Ascending aorta (tissue), 2 donors: ENCODE measurements at regions not wholly inside any gene's neighbourhood (a gene's known extent, or its start where the extent isn't known, plus 50 kb on each side); places are given as distances from the start of the nearest gene placed in this dataset.
"Not testable (repeated sequence)": the region's sequence is repeated elsewhere in the genome, so short reads cannot be mapped to it uniquely, and the experiment has no call there.

ENCODE experiments used
- DNase-seq, 2 donors: peaks; one replicate each; pipeline ENCODE4 v3.0.0-alpha.2; 2019; ENCODE audit warnings: low spot score in 2 of 2
- H3K27ac ChIP-seq, 2 donors: fragments of 200-600 bp; sonication (generic); one replicate each; pipeline ENCODE4 v1.5.1; 2016 to 2017; ENCODE audit warnings: mild to moderate bottlenecking in 1 of 2
- H3K27me3 ChIP-seq: fragments of 200-600 bp; sonication (generic); one replicate; pipeline ENCODE4 v1.5.1; 2017
- H3K36me3 ChIP-seq, 2 donors: fragments of 200-600 bp; sonication (generic); one replicate each; pipeline ENCODE4 v1.5.1; 2016
- H3K4me1 ChIP-seq, 2 donors: fragments of 200-600 bp; sonication (generic); one replicate each; pipeline ENCODE4 v1.5.1; 2016 to 2017; ENCODE audit warnings: mild to moderate bottlenecking in 1 of 2
- H3K4me3 ChIP-seq, 2 donors: fragments of 200-600 bp; sonication (generic); one replicate each; pipeline ENCODE4 v1.5.1; 2016 to 2017; ENCODE audit warnings: mild to moderate bottlenecking in 1 of 2
- H3K9me3 ChIP-seq, 2 donors: fragments of 200-600 bp; sonication (generic); one replicate each; pipeline ENCODE4 v1.5.1; 2016
- CTCF ChIP-seq, 3 experiments: fragments of 200-600 bp in 2 of 3; fragments of 450-650 bp in 1 of 3; sonication (generic) in 2 of 3; IDR thresholded peaks; one replicate each; pipeline ENCODE4 v1.5.1; 2016 to 2019; ENCODE audit warnings: antibody characterized with exemption in 3 of 3, mild to moderate bottlenecking in 1 of 3, moderate library complexity in 1 of 3
- intact Hi-C: fragments of 100-400 bp; cut with DNase I; formaldehyde crosslinking; loops from one replicate; pipeline ENCODE4 v1.15.1; 2023

- H3K27ac ChIP-seq, result no peak overlapping the region
- no peak for DNase-seq
- H3K4me3 ChIP-seq, result no peak overlapping the region
- H3K36me3 ChIP-seq, result no peaks in the 10 kb centered on the region
- no peaks in the 10 kb centered on the region for H3K27me3 ChIP-seq
- H3K4me1 ChIP-seq, result no peaks in the 10 kb centered on the region
- H3K9me3 ChIP-seq, result no peaks in the 10 kb centered on the region
- TF ChIP-seq CTCF (IDR thresholded peaks at IDR 0.05), result no peak
- intact Hi-C loops, result no loop called here
These were observed 317.1 kb downstream of the MEX3B start for GRCh38 chr15:81728726-81729125.

GRCh38 chr15:81725590-81725989 is 320.2 kb downstream of the MEX3B start:
- no peak for TF ChIP-seq CTCF (IDR thresholded peaks at IDR 0.05)
- no peaks in the 10 kb centered on the region for H3K4me1 ChIP-seq
- H3K36me3 ChIP-seq, result no peaks in the 10 kb centered on the region
- intact Hi-C loops, result no loop called here
- no peak overlapping the region for H3K4me3 ChIP-seq
- no peaks in the 10 kb centered on the region for H3K27me3 ChIP-seq
- H3K27ac ChIP-seq, result no peak overlapping the region
- H3K9me3 ChIP-seq, result no peaks in the 10 kb centered on the region
- no peak for DNase-seq

GRCh38 chr15:81724536-81724935 is 321.3 kb downstream of the MEX3B start:
- no peaks in the 10 kb centered on the region for H3K4me1 ChIP-seq
- no peaks in the 10 kb centered on the region for H3K36me3 ChIP-seq
- no peak for TF ChIP-seq CTCF (IDR thresholded peaks at IDR 0.05)
- no peaks in the 10 kb centered on the region for H3K27me3 ChIP-seq
- no peak for DNase-seq
- H3K27ac ChIP-seq, result no peak overlapping the region
- H3K4me3 ChIP-seq, result no peak overlapping the region
- no peaks in the 10 kb centered on the region for H3K9me3 ChIP-seq
- intact Hi-C loops, result no loop called here

- Histone ChIP-seq H3K4me1 (no peaks in the 10 kb centered on the region), H3K27ac (no peak overlapping the region), H3K4me3 (no peak overlapping the region), H3K36me3 (no peaks in the 10 kb centered on the region), H3K9me3 (no peaks in the 10 kb centered on the region), H3K27me3 (no peaks in the 10 kb centered on the region)
- DNase-seq, result no peak
- intact Hi-C loops, result no loop called here
- no peak for TF ChIP-seq CTCF (IDR thresholded peaks at IDR 0.05)
These were observed 322.1 kb downstream of the MEX3B start for GRCh38 chr15:81723701-81724100.

GRCh38 chr15:81723113-81723651 is 322.6 kb downstream of the MEX3B start:
- TF ChIP-seq CTCF (IDR thresholded peaks at IDR 0.05), result no peak
- no peaks in the 10 kb centered on the region for H3K27me3 ChIP-seq
- no peaks in the 10 kb centered on the region for H3K36me3 ChIP-seq
- no peak overlapping the region for H3K4me3 ChIP-seq
- intact Hi-C loops, result no loop called here
- no peaks in the 10 kb centered on the region for H3K4me1 ChIP-seq
- no peak overlapping the region for H3K27ac ChIP-seq
- no peak for DNase-seq
- H3K9me3 ChIP-seq, result no peaks in the 10 kb centered on the region

- H3K9me3 ChIP-seq, H3K4me3 ChIP-seq, DNase-seq, H3K36me3 ChIP-seq, H3K4me1 ChIP-seq, H3K27ac ChIP-seq, intact Hi-C loops, H3K27me3 ChIP-seq: not testable (repeated sequence)
These were observed 329.4 kb downstream of the MEX3B start for GRCh38 chr15:81716468-81716867.
